Caco-2 (cell line): ENCODE measurements at regions not wholly inside any gene's neighbourhood (a gene's known extent, or its start where the extent isn't known, plus 50 kb on each side); places are given as distances from the start of the nearest gene placed in this dataset.
"Not testable (repeated sequence)": the region's sequence is repeated elsewhere in the genome, so short reads cannot be mapped to it uniquely, and the experiment has no call there.

Experiments used
- BruUV-seq: library from RNA; stranded (reverse); fragments of 400-500 nt; replicated peaks from 2 replicates; lab custom pipeline; 2021; lab: Mats Ljungman, UMichigan
- CTCF ChIA-PET: fragments of 300-600 bp; sonication (Branson Sonifier 250); formaldehyde crosslinking; loops from one replicate; lab custom pipeline; 2022; ENCODE audit warnings: antibody characterized with exemption; lab: Charles Lee
- POLR2A ChIA-PET: fragments of 300-600 bp; sonication (Branson Sonifier 250); formaldehyde crosslinking; loops from one replicate; lab custom pipeline; 2022; ENCODE audit warnings: antibody characterized with exemption; lab: Charles Lee
- DNase-seq, 2 experiments: peaks; one replicate each; pipeline versions ENCODE4 v3.0.0 to v3.0.0-alpha.2; 2020 to 2022
- H3K27me3 ChIP-seq: replicated peaks from 2 replicates; pipeline ENCODE4 v1.6.0; 2011; ENCODE audit warnings: low read length; ENCODE audit not compliant: control insufficient read depth, insufficient read depth
- H3K36me3 ChIP-seq: 2 replicates; pipeline ENCODE4 v1.5.1; 2011; ENCODE audit warnings: low read length; ENCODE audit not compliant: control insufficient read depth, insufficient read depth
- H3K4me1 ChIP-seq: fragments of 250-450 bp; sonication (Bioruptor Pico); 2 replicates; pipeline ENCODE4 v1.5.1; 2020; ENCODE audit warnings: mild to moderate bottlenecking
- H3K4me3 ChIP-seq: 2 replicates; pipeline ENCODE4 v1.5.1; 2011; ENCODE audit warnings: low read depth, mild to moderate bottlenecking, control low read depth, low read length
- H3K9me3 ChIP-seq: fragments of 250-450 bp; sonication (Bioruptor Pico); 2 replicates; pipeline ENCODE4 v1.5.1; 2020; ENCODE audit warnings: mild to moderate bottlenecking, moderate library complexity
- H3K27ac Mint-ChIP-seq: one replicate; pipeline ENCODE4 v1.8.0; 2022; ENCODE audit warnings: mixed read lengths; ENCODE audit not compliant: unreplicated experiment
- H3K27me3 Mint-ChIP-seq: one replicate; pipeline ENCODE4 v1.8.0; 2022; ENCODE audit warnings: mixed read lengths; ENCODE audit not compliant: insufficient read depth, unreplicated experiment
- H3K36me3 Mint-ChIP-seq: one replicate; pipeline ENCODE4 v1.8.0; 2022; ENCODE audit warnings: mild to moderate bottlenecking, mixed read lengths; ENCODE audit not compliant: insufficient read depth, unreplicated experiment
- H3K4me1 Mint-ChIP-seq: one replicate; pipeline ENCODE4 v1.8.0; 2022; ENCODE audit warnings: low read depth, mixed read lengths; ENCODE audit not compliant: unreplicated experiment
- H3K4me3 Mint-ChIP-seq: one replicate; pipeline ENCODE4 v1.8.0; 2022; ENCODE audit warnings: mild to moderate bottlenecking, moderate library complexity, mixed read lengths; ENCODE audit not compliant: unreplicated experiment
- H3K9me3 Mint-ChIP-seq: one replicate; pipeline ENCODE4 v1.8.0; 2022; ENCODE audit warnings: mixed read lengths; ENCODE audit not compliant: unreplicated experiment
- CTCF ChIP-seq, 2 experiments: fragments of 200-600 bp in 1 of 2; IDR thresholded peaks; 1 replicate in 1 of 2; 2 replicates in 1 of 2; pipeline versions ENCODE4 v1.5.1 to v1.8.0; 2011 to 2022; ENCODE audit warnings: antibody characterized with exemption in 1 of 2, control low read depth in 1 of 2, inconsistent platforms in 1 of 2, low read depth in 1 of 2, low read length in 1 of 2, mild to moderate bottlenecking in 1 of 2, moderate library complexity in 1 of 2; ENCODE audit not compliant: insufficient read depth in 1 of 2, severe bottlenecking in 1 of 2, unreplicated experiment in 1 of 2
- intact Hi-C: fragments of 100-400 bp; cut with micrococcal nuclease; formaldehyde crosslinking; loops from one replicate; pipeline ENCODE4 v1.10.0; 2022; ENCODE audit not compliant: unreplicated experiment

GRCh38 chrX:116694046-116694445 is 231.3 kb upstream of the CT83 start:
- no peak for TF ChIP-seq CTCF (IDR thresholded peaks at IDR 0.05; ENCODE audit: insufficient read depth in 1 of 2, low read depth in 1 of 2, low read length in 1 of 2, severe bottlenecking in 1 of 2, unreplicated experiment in 1 of 2)
- no peak overlapping the region for H3K4me3 Mint-ChIP-seq
- Histone ChIP-seq H3K4me1 (no peaks in the 10 kb centered on the region), H3K27me3 (no peaks in the 10 kb centered on the region), H3K9me3 (no peaks in the 10 kb centered on the region), H3K36me3 (no peaks in the 10 kb centered on the region), H3K4me3 (no peak overlapping the region)
- H3K9me3 Mint-ChIP-seq = no peaks in the 10 kb centered on the region
- no peak overlapping the region for H3K27ac Mint-ChIP-seq
- no TSS peak for BruUV-seq
- no peak for DNase-seq
- POLR2A ChIA-PET = no interaction called here
- no peaks in the 10 kb centered on the region for H3K27me3 Mint-ChIP-seq
- intact Hi-C loops = no loop called here
- no peaks in the 10 kb centered on the region for H3K4me1 Mint-ChIP-seq
- H3K36me3 Mint-ChIP-seq = no peaks in the 10 kb centered on the region
- CTCF ChIA-PET = no interaction called here

- BruUV-seq, H3K4me1 ChIP-seq, POLR2A ChIA-PET: not testable (repeated sequence)
Observed at GRCh38 chrX:116679544-116679943, 216.8 kb upstream of the CT83 start.

GRCh38 chrX:116667346-116668134 is 204.8 kb upstream of the CT83 start:
- H3K4me1 Mint-ChIP-seq = no peaks in the 10 kb centered on the region
- no peak overlapping the region for H3K27ac Mint-ChIP-seq
- CTCF ChIA-PET = no interaction called here

More at GRCh38 chrX:116679544-116679943, 216.8 kb upstream of the CT83 start:
- H3K27me3 Mint-ChIP-seq, CTCF ChIA-PET, H3K4me3 Mint-ChIP-seq, H3K27me3 ChIP-seq, H3K4me3 ChIP-seq, H3K27ac Mint-ChIP-seq, H3K9me3 Mint-ChIP-seq, H3K9me3 ChIP-seq, H3K36me3 Mint-ChIP-seq, H3K36me3 ChIP-seq, DNase-seq, H3K4me1 Mint-ChIP-seq: not testable (repeated sequence)
- intact Hi-C loops = loop anchor here (10.0 kb wide), 1 partner anchor 475 kb away; no protein-coding TSS in a partner anchor

More at GRCh38 chrX:116667346-116668134, 204.8 kb upstream of the CT83 start:
- H3K36me3 ChIP-seq = no peaks in the 10 kb centered on the region
- TF ChIP-seq CTCF (IDR thresholded peaks at IDR 0.05; ENCODE audit: insufficient read depth in 1 of 2, low read depth in 1 of 2, low read length in 1 of 2, severe bottlenecking in 1 of 2, unreplicated experiment in 1 of 2) = no peak
- BruUV-seq = no TSS peak
- H3K4me3 ChIP-seq = no peak overlapping the region
- H3K4me1 ChIP-seq = no peaks in the 10 kb centered on the region
- no peak overlapping the region for H3K4me3 Mint-ChIP-seq
- H3K36me3 Mint-ChIP-seq = no peaks in the 10 kb centered on the region
- POLR2A ChIA-PET = no interaction called here
- DNase-seq = no peak
- no peaks in the 10 kb centered on the region for H3K9me3 ChIP-seq
- no peaks in the 10 kb centered on the region for H3K9me3 Mint-ChIP-seq
- H3K27me3 ChIP-seq = no peaks in the 10 kb centered on the region
- no peaks in the 10 kb centered on the region for H3K27me3 Mint-ChIP-seq
- intact Hi-C loops = no loop called here
